ENCODE measurements at regions not wholly inside any gene's neighbourhood (a gene's known extent, or its start where the extent isn't known, plus 50 kb on each side); places are given as distances from the start of the nearest gene placed in this dataset.

- no CpG with 5 or more reads among the region's 1 CpG for WGBS (ENCODE audit: extremely low coverage, insufficient read length, low lambda C conversion rate)
- Histone ChIP-seq H3K27me3 (ENCODE audit: insufficient read depth, low read length) (no peaks in the 10 kb centered on the region), H3K79me2 (ENCODE audit: insufficient read depth, low read length) (no peaks in the 10 kb centered on the region), H4K8ac (replicated peaks; ENCODE audit: insufficient read length, low read depth, low read length) (no peak overlapping the region), H3K14ac (ENCODE audit: insufficient read depth, low read length) (no peak overlapping the region), H3K23ac (ENCODE audit: insufficient read length, low read depth, low read length) (no peak overlapping the region), H3K79me1 (ENCODE audit: insufficient read depth, low read depth, low read length, poor library complexity, severe bottlenecking) (no peaks in the 10 kb centered on the region), H4K5ac (ENCODE audit: insufficient read length, low read depth, low read length) (no peak overlapping the region), H2BK20ac (ENCODE audit: low read depth, low read length, poor library complexity, severe bottlenecking) (no peak overlapping the region), H3T11ph (ENCODE audit: low read length) (no peak overlapping the region), H3K4ac (ENCODE audit: low read depth, low read length) (no peak overlapping the region), H3K9ac (ENCODE audit: extremely low read depth, insufficient read length, low read length) (no peak overlapping the region), H3K4me1 (ENCODE audit: insufficient read depth, low read length) (no peaks in the 10 kb centered on the region), H2BK12ac (ENCODE audit: insufficient read length, low read depth, low read length) (no peak overlapping the region), H3K9me3 (ENCODE audit: control insufficient read depth, low read depth, low read length) (no peaks in the 10 kb centered on the region), H3K27ac (ENCODE audit: insufficient read length, low read depth, low read length) (no peak overlapping the region), H2BK5ac (ENCODE audit: insufficient read length, low read length) (no peak overlapping the region), H3K4me2 (ENCODE audit: insufficient read depth, insufficient read length, low read length) (no peak overlapping the region), H3K23me2 (ENCODE audit: insufficient read length, low read depth, low read length, poor library complexity, severe bottlenecking) (no peaks in the 10 kb centered on the region), H3K18ac (ENCODE audit: insufficient read length, low read depth, low read length) (no peak overlapping the region), H4K91ac (ENCODE audit: insufficient read length, low read depth, low read length) (no peak overlapping the region), H3K56ac (ENCODE audit: insufficient read length, low read depth, low read length) (no peak overlapping the region), H2BK120ac (ENCODE audit: low read depth, low read length, poor library complexity, severe bottlenecking) (no peak overlapping the region), H4K20me1 (ENCODE audit: control insufficient read depth, insufficient read depth, insufficient read length) (no peaks in the 10 kb centered on the region), H2AK5ac (ENCODE audit: insufficient read length, low read length) (no peak overlapping the region), H2BK15ac (ENCODE audit: low read depth, low read length) (no peak overlapping the region), H2AFZ (ENCODE audit: low read length) (no peak overlapping the region)
- Mint-ChIP-seq H3K4me1 (no peaks in the 10 kb centered on the region), H3K36me3 (ENCODE audit: insufficient read depth in 1 of 3, low read depth in 3 of 3) (peaks cover 0 to 3% (median 2%) of the 10 kb centered on the region in 3 experiments; a peak in 2 of 7 replicates), H3K4me3 (no peak overlapping the region), H3K27ac (no peak overlapping the region), H3K27me3 (ENCODE audit: low read depth) (no peaks in the 10 kb centered on the region), H3K9me3 (peaks cover 0 to 6% of the 10 kb centered on the region in 2 experiments; a peak in 2 of 5 replicates)
- no peak for TF ChIP-seq CTCF (conservative IDR thresholded peaks at IDR 0.05)
- DNase-seq = no peak
These were observed 439.2 kb upstream of the ACVR2A start for GRCh38 chr2:147405651-147406050.
